Fibroblast of peridontal ligament (primary cell): ENCODE measurements at regions not wholly inside any gene's neighbourhood (a gene's known extent, or its start where the extent isn't known, plus 50 kb on each side); places are given as distances from the start of the nearest gene placed in this dataset.

Experiments
- DNase-seq: peaks from one replicate; pipeline ENCODE4 v3.0.0-alpha.2; 2010; ENCODE audit errors: extremely low read depth

- no peak for DNase-seq
Observed at GRCh38 chr12:127556231-127556886, 710.6 kb upstream of the TMEM132C start.

DNA sequence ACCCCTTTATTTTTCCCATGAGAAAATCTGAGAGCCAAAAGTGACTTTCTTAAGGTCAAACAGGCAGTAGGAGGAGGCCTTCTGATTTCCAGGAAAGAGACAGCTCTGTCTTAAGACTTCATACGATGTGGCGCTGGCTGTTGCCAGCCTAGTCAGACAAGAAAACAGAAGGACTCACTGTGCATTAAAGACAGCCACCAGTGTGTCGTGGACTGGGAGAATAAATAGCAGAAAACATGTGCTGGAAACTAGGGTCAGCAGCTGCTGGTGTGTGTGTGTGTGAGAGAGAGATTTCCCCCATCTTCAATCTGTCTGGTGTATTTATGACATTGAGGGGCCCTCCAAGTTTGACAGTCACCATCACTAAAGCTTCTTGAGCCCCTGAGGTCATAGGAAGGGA is 708.6 kb upstream of the TMEM132C start:
- DNase-seq, result no peak

- DNase-seq, result peak; percentile 96
Observed at GRCh38 chr12:127559349-127560040, 707.5 kb upstream of the TMEM132C start.

- no peak for DNase-seq
Observed at GRCh38 chr12:127560041-127560478, 706.9 kb upstream of the TMEM132C start.

DNA sequence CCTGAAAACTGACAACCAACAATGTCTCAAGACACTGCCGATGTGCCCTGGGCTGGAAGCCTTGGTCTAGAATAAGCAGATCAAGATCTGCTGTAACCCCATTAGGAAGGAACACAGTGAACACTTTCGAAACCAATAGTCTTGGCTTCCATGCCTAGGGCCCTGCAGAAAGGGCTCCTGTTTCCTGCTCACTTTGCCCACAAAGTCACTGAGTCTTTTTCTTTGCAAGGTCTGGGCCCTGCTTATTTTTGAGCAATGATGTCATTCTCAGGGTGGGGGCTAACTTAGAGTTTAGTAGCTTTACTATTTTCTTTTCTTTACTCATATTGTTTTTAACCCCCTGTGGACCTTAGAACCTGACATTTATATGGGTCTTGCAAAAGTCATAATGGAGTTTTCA is 704.2 kb upstream of the TMEM132C start:
- DNase-seq, result no peak

- DNase-seq, result no peak
Observed at GRCh38 chr12:127565241-127565640, 701.7 kb upstream of the TMEM132C start.

DNA sequence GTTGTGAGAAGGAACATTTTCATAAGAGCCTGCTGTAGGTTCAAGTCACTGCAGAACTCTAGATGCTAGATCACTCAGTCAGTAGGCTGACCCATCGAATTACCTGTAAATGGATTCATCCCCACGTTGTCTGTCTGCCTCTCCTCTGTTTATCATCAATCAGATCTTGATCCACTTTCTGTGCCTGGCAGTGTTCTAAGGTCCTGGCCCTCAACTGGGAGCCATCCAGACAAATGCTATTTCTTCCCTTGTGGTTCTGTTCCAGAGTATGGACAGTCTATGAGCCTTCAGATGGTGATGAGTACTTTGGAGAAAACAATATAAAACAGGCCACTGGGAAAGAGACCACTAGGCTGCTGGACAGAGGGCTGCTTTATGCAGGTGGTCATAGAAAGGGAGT is 699.4 kb upstream of the TMEM132C start:
- DNase-seq, result no peak

GRCh38 chr12:127570387-127570786 is 696.6 kb upstream of the TMEM132C start:
- no peak for DNase-seq

GRCh38 chr12:127570793-127571360 is 696.1 kb upstream of the TMEM132C start:
- DNase-seq, result peak; percentile 75

DNA sequence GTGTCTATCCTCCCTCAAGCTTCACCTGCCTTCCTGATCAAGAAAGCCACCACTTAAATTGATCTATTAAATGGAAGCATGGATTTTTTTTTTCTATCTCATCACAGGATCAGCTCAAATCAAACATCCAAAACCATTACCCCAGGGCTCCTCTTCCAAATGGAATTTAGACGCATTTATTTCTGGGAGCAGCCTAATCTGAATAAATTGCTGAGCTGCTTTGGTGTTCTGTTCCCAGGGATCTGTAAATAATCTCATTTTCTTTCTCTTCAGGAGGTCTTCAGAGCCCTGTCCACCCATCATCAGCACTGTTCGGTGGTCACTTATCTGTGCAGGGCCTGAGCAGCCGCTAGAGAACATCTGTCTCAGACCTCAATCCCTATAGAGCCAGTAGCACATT is 695.4 kb upstream of the TMEM132C start:
- DNase-seq, result no peak

GRCh38 chr12:127579446-127579845 is 687.5 kb upstream of the TMEM132C start:
- DNase-seq, result peak; percentile 80

- peak; percentile 23 for DNase-seq
Observed at GRCh38 chr12:127582074-127582473, 684.9 kb upstream of the TMEM132C start.

DNA sequence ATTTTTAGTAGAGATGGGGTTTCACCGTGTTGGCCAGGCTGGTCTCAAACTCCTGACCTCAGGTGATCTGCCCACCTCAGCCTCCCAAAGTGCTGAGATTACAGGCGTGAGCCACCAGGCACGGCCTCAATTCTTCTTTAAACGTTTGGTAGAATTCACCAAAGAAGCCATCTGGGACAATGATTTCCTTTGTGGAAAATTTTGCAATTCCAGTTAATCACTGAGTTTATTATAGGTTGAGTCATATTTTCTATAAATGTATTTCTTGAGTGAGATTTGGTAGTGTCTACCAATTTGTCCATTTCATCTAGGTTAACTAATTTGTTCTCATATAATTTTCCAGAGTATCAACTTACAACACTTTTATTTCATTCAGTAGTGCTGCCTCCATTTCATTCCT is 683.9 kb upstream of the TMEM132C start:
- DNase-seq, result peak; percentile 71

- peak; percentile 99 for DNase-seq
Observed at GRCh38 chr12:127588249-127588648, 678.7 kb upstream of the TMEM132C start.

GRCh38 chr12:127589541-127589940 is 677.4 kb upstream of the TMEM132C start:
- no peak for DNase-seq

DNA sequence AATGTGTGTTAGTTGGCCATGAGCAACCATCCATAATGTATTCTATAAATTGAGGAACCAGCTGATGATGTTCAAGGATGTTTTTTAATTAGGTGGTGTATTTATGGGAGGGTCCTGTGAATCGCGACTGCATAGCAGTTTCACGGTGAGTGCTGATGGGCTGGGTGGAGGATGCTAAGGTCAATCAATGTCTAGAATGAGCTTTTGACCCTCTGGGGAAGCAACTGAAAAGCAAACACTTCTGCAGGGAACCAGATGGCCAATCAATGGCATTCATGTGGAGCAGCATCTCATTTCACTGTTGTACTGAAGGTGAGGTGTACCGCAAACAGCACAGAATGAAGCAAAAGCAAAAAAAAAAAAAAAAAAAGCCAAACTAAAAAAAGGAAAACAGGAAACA is 676.1 kb upstream of the TMEM132C start:
- no peak for DNase-seq

GRCh38 chr12:127592245-127592644 is 674.7 kb upstream of the TMEM132C start:
- no peak for DNase-seq

DNA sequence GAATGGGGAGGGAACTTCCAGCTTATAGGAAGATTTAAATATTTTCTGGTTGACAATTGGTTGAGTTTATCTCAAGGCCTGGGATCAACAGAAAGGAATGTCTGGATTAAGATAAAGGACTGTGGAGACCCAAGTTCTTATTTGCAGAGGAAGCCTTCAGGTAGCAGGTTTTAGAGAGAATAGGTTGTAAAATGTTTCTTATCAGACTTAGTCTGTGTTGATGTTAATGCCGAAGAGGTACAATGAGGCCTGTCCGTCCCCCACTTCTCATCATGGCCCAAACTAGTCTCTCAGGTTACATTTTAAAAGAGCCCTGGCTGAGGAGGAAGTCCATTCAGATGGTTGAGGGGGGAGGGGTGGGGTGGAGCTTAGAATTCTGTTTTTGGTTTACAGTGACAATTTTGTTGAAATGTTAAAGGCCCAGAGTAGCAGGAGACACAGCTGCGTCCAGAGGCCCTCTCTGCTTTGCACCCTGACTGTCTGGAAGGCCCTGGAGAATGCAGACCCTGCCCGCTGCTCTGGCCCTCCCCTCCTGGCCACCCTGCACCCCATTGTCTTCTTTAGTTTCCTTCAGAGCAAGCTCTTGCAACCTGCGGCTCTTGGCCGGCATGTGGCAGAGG is 672.5 kb upstream of the TMEM132C start:
- DNase-seq, result no peak

- no peak for DNase-seq
Observed at GRCh38 chr12:127595506-127595905, 671.5 kb upstream of the TMEM132C start.

DNA sequence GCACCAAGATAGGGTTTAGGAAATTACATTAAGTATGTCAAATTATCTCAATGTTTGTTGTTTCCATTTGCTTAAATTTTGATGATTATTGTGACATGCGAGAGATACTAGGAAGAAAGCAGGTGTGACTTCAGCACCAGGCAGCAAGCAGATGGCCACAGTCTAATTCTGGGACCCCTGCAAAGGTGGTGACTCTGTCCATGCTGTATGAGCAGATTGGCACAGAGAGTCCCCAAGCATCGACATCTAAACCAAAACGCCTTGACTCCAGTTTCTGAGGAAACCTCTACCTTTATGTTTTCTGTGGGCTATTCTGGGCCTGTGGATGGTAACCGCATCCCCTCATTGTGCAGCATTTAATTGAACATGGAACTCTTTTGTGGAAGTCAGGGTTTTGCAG is 670.1 kb upstream of the TMEM132C start:
- no peak for DNase-seq

- DNase-seq, result no peak
Observed at GRCh38 chr12:127599436-127599835, 667.5 kb upstream of the TMEM132C start.

GRCh38 chr12:127600211-127600610 is 666.8 kb upstream of the TMEM132C start:
- no peak for DNase-seq
